HEK293T (cell line): ENCODE measurements at regions not wholly inside any gene's neighbourhood (a gene's known extent, or its start where the extent isn't known, plus 50 kb on each side); places are given as distances from the start of the nearest gene placed in this dataset.

Experiments used
- CTCF ChIA-PET: fragments of 350-600 bp; formaldehyde crosslinking; extraction: SDS; loops from one replicate; lab custom pipeline; 2021; ENCODE audit warnings: antibody characterized with exemption, inconsistent platforms; lab: Yijun Ruan, JAX
- POLR2A ChIA-PET: fragments of 350-600 bp; formaldehyde crosslinking; extraction: SDS; loops from one replicate; lab custom pipeline; 2020; ENCODE audit warnings: antibody characterized with exemption, inconsistent platforms; lab: Yijun Ruan, JAX
- DNase-seq: peaks from one replicate; pipeline ENCODE4 v3.0.0; 2012; ENCODE audit warnings: mixed read lengths; ENCODE audit errors: extremely low spot score
- ARNT ChIP-seq: fragments of 450-650 bp; IDR thresholded peaks from 2 replicates; pipeline ENCODE4 v1.6.1; 2017; ENCODE audit warnings: mild to moderate bottlenecking
- BHLHE40 ChIP-seq: fragments of 450-650 bp; IDR thresholded peaks from 2 replicates; pipeline ENCODE4 v1.6.1; 2016; ENCODE audit warnings: mild to moderate bottlenecking, moderate library complexity, borderline replicate concordance
- CTBP1 ChIP-seq: fragments of 450-650 bp; IDR thresholded peaks from 2 replicates; pipeline ENCODE4 v1.6.1; 2016; ENCODE audit warnings: borderline replicate concordance
- ELF4 ChIP-seq: fragments of 450-650 bp; IDR thresholded peaks from 2 replicates; pipeline ENCODE4 v1.6.1; 2017; ENCODE audit warnings: antibody characterized with exemption
- FOXA1 ChIP-seq: fragments of 450-650 bp; IDR thresholded peaks from 2 replicates; pipeline ENCODE4 v1.6.1; 2016; ENCODE audit warnings: mild to moderate bottlenecking
- FOXK2 ChIP-seq: fragments of 450-650 bp; IDR thresholded peaks from 2 replicates; pipeline ENCODE4 v1.6.1; 2016; ENCODE audit warnings: mild to moderate bottlenecking
- FOXM1 ChIP-seq: fragments of 450-650 bp; IDR thresholded peaks from 2 replicates; pipeline ENCODE4 v1.6.1; 2017; ENCODE audit warnings: mild to moderate bottlenecking, borderline replicate concordance
- HDGF ChIP-seq: fragments of 450-650 bp; IDR thresholded peaks from 2 replicates; pipeline ENCODE4 v1.6.1; 2017; ENCODE audit warnings: antibody characterized with exemption, borderline replicate concordance
- L3MBTL2 ChIP-seq: fragments of 450-650 bp; conservative IDR thresholded peaks from 2 replicates; pipeline ENCODE4 v1.6.1; 2016; ENCODE audit warnings: mild to moderate bottlenecking
- LEF1 ChIP-seq: fragments of 450-650 bp; IDR thresholded peaks from 2 replicates; pipeline ENCODE4 v1.6.1; 2017; ENCODE audit warnings: mild to moderate bottlenecking, borderline replicate concordance
- NFRKB ChIP-seq: fragments of 450-650 bp; IDR thresholded peaks from 2 replicates; pipeline ENCODE4 v1.6.1; 2016; ENCODE audit warnings: mild to moderate bottlenecking, moderate library complexity
- PKNOX1 ChIP-seq: fragments of 450-650 bp; IDR thresholded peaks from 2 replicates; pipeline ENCODE4 v1.6.1; 2016
- SP1 ChIP-seq: fragments of 450-650 bp; IDR thresholded peaks from 2 replicates; pipeline ENCODE4 v1.6.1; 2017
- SUZ12 ChIP-seq: fragments of 450-650 bp; IDR thresholded peaks from 2 replicates; pipeline ENCODE4 v1.6.1; 2016; ENCODE audit warnings: mild to moderate bottlenecking
- TARDBP ChIP-seq: fragments of 450-650 bp; IDR thresholded peaks from 2 replicates; pipeline ENCODE4 v1.6.1; 2016
- ZNF384 ChIP-seq: fragments of 450-650 bp; IDR thresholded peaks from 2 replicates; pipeline ENCODE4 v1.6.1; 2016

GRCh38 chr20:61140576-61140975 is 111.5 kb upstream of the CDH4 start:
- POLR2A ChIA-PET, result no interaction called here
- TF ChIP-seq LEF1, result no peak
- TF ChIP-seq NFRKB, result no peak
- no peak for TF ChIP-seq BHLHE40
- TF ChIP-seq SP1, result no peak
- TF ChIP-seq L3MBTL2, result no peak
- TF ChIP-seq ELF4, result no peak
- no peak for TF ChIP-seq ARNT
- TF ChIP-seq HDGF, result no peak
- no peak for TF ChIP-seq SUZ12
- no peak for TF ChIP-seq FOXM1
- DNase-seq, result no peak
- CTCF ChIA-PET, result no interaction called here

- DNase-seq, result no peak
- ChIA-PET POLR2A (no interaction called here), CTCF (interaction anchor here (0.7 kb wide), 1 partner anchor 28 kb away, joined by 4 read pairs; no protein-coding TSS in a partner anchor)
- TF ChIP-seq FOXM1, result no peak
- TF ChIP-seq FOXK2, result no peak
Measured at GRCh38 chr20:61146023-61146422, 106.0 kb upstream of the CDH4 start.

DNA sequence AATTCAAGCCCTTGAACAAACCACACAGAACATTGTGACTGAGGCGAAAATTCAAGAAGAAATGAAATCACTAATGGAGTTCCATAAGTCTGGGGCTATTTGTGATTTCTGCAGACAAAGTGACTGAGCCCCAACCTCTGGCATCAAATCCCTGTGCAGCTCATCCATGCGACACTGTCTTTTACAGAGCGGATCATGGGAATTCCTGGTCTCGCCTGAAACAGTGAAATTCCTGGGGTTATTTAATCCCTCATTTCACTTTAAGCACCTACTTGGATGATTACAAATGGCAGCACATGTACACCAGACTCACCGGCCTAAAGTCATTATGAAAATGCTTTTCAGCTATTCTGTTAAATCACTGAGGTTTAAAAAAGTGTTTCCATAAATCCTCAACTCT is 102.4 kb upstream of the CDH4 start:
- TF ChIP-seq FOXA1 (no peak), CTBP1 (no peak), BHLHE40 (no peak), FOXK2 (no peak), TARDBP (no peak), SP1 (no peak), LEF1 (no peak), SUZ12 (no peak)
- no peak for DNase-seq
- POLR2A ChIA-PET, result no interaction called here
- CTCF ChIA-PET, result no interaction called here

DNA sequence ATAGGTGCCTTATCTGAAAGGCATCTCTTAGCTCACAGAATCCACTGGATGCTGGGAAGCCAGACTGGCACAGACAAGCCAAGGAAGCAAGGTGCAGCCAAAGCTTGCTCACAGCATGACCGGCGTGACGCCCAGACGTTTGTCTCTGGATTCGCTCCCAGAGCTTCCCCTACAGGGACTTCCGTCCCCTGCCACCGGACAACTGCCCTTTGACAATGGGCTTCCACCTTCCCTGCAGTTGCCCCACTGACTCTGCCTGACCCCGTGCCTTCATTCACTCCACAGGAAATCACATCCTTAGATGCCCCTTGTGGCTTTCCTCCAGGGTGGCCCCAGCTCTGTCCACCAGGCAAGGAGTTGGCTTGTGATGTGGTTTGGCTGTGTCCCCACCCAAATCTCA is 94.8 kb upstream of the CDH4 start:
- POLR2A ChIA-PET, result no interaction called here
- CTCF ChIA-PET, result no interaction called here
- no peak for DNase-seq
- TF ChIP-seq SUZ12 (no peak), BHLHE40 (no peak), NFRKB (no peak), SP1 (no peak), HDGF (no peak), TARDBP (no peak), CTBP1 (no peak), L3MBTL2 (no peak), FOXM1 (no peak), LEF1 (no peak), FOXK2 (no peak), PKNOX1 (no peak), ELF4 (no peak), ZNF384 (no peak), FOXA1 (no peak), ARNT (no peak)

GRCh38 chr20:61159957-61160686 is 91.9 kb upstream of the CDH4 start:
- POLR2A ChIA-PET, result no interaction called here
- CTCF ChIA-PET, result no interaction called here
- DNase-seq, result no peak
- TF ChIP-seq PKNOX1, result no peak
- TF ChIP-seq FOXA1, result no peak
- no peak for TF ChIP-seq LEF1
- TF ChIP-seq TARDBP, result no peak
- TF ChIP-seq CTBP1, result no peak
- no peak for TF ChIP-seq ARNT
- TF ChIP-seq NFRKB, result no peak
- TF ChIP-seq SUZ12, result no peak
- no peak for TF ChIP-seq SP1
- TF ChIP-seq ZNF384, result no peak
- no peak for TF ChIP-seq ELF4
- TF ChIP-seq FOXK2, result no peak
- TF ChIP-seq HDGF, result no peak
- no peak for TF ChIP-seq FOXM1
- no peak for TF ChIP-seq BHLHE40

DNA sequence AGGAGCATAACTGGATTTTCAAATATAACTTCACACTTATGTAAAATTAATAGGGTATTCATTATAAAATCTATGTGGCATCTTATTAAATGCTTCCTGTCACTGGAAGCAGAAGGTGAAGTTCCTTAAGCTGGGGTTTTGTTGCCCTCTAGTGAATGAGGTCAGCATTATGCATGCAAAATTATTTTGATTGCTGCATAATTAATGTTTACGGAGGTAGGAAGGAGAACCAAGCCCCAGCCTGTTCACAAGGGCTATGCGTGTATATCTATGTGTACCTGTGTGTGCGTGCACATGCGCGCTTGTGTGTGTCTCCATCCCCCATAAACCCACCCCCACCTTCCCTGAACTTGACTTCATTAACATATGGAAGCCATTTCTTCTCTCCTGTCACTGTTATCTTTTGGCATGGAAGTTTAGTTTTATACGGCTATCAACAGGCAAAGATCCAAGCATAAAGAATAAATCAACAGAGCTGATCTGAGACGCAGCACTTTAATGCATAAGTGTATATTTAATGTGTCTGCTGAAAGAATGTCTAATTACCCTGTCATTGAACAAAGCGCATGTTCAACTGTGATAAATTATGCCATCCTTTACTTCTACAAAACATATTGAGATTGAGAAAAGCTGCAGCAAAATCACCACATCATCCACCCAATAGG is 90.2 kb upstream of the CDH4 start:
- TF ChIP-seq FOXK2 (no peak), ELF4 (no peak), ARNT (no peak), SP1 (no peak), LEF1 (no peak)
- CTCF ChIA-PET, result interaction anchor here (0.7 kb wide), 1 partner anchor 45 kb away, joined by 4 read pairs; no protein-coding TSS in a partner anchor
- POLR2A ChIA-PET, result no interaction called here
- DNase-seq, result no peak
